GM23338 (cell line): ENCODE measurements at regions not wholly inside any gene's neighbourhood (a gene's known extent, or its start where the extent isn't known, plus 50 kb on each side); places are given as distances from the start of the nearest gene placed in this dataset.

Experiments used
- ATAC-seq: fragments of 200-7000 bp; cut with Tn5 transposase; 3 replicates; pipeline ENCODE4 v1.9.1; 2020
- DNase-seq: peaks from one replicate; pipeline ENCODE4 v3.0.0-alpha.2; 2015; ENCODE audit warnings: low spot score
- H2AFZ ChIP-seq: fragments of 200-600 bp; sonication (generic); 2 replicates; pipeline ENCODE4 v1.8.0; 2016; ENCODE audit warnings: antibody characterized with exemption, mild to moderate bottlenecking, moderate library complexity
- H3F3A ChIP-seq: fragments of 200-600 bp; sonication (generic); replicated peaks from 2 replicates; pipeline ENCODE4 v1.8.0; 2017; ENCODE audit warnings: antibody characterized with exemption, mixed run types, low read depth
- H3K27ac ChIP-seq: fragments of 200-600 bp; sonication (generic); 2 replicates; pipeline ENCODE4 v1.6.1; 2016; ENCODE audit warnings: low read depth
- H3K27me3 ChIP-seq: fragments of 200-600 bp; sonication (generic); 2 replicates; pipeline ENCODE4 v1.8.0; 2016; ENCODE audit warnings: mild to moderate bottlenecking, mixed run types, moderate library complexity; ENCODE audit not compliant: insufficient read depth
- H3K36me3 ChIP-seq: fragments of 200-600 bp; sonication (generic); 2 replicates; pipeline ENCODE4 v1.8.0; 2016; ENCODE audit warnings: mild to moderate bottlenecking; ENCODE audit not compliant: insufficient read depth
- H3K4me1 ChIP-seq: fragments of 200-600 bp; sonication (generic); 2 replicates; pipeline ENCODE4 v1.8.0; 2016; ENCODE audit warnings: mild to moderate bottlenecking, moderate library complexity; ENCODE audit not compliant: insufficient read depth
- H3K4me2 ChIP-seq: fragments of 200-600 bp; sonication (generic); 2 replicates; pipeline ENCODE4 v1.7.1; 2017; ENCODE audit warnings: mixed run types
- H3K4me3 ChIP-seq: fragments of 200-600 bp; sonication (generic); 2 replicates; pipeline ENCODE4 v1.6.1; 2016; ENCODE audit warnings: mixed run types
- H3K79me2 ChIP-seq: fragments of 200-600 bp; sonication (generic); replicated peaks from 2 replicates; pipeline ENCODE4 v1.8.0; 2017; ENCODE audit warnings: mild to moderate bottlenecking; ENCODE audit not compliant: insufficient read depth
- H3K9me2 ChIP-seq: fragments of 200-600 bp; sonication (generic); 2 replicates; pipeline ENCODE4 v1.8.0; 2017; ENCODE audit not compliant: insufficient read depth
- H4K20me1 ChIP-seq: fragments of 200-600 bp; sonication (generic); replicated peaks from 2 replicates; pipeline ENCODE4 v1.8.0; 2017; ENCODE audit warnings: mild to moderate bottlenecking; ENCODE audit not compliant: insufficient read depth
- H3K27ac Mint-ChIP-seq: 2 replicates; pipeline ENCODE4 v1.8.0; 2020; ENCODE audit warnings: inconsistent platforms, mild to moderate bottlenecking, moderate library complexity, mixed read lengths
- H3K27me3 Mint-ChIP-seq: 3 replicates; pipeline ENCODE4 v1.8.0; 2022; ENCODE audit warnings: low read depth, mild to moderate bottlenecking, moderate library complexity, mixed read lengths, inconsistent platforms; ENCODE audit not compliant: insufficient read depth, poor library complexity
- H3K36me3 Mint-ChIP-seq: 3 replicates; pipeline ENCODE4 v1.8.0; 2021; ENCODE audit warnings: low read depth, mild to moderate bottlenecking, inconsistent platforms, moderate library complexity, mixed read lengths
- H3K4me1 Mint-ChIP-seq: 3 replicates; pipeline ENCODE4 v1.8.0; 2020; ENCODE audit warnings: mild to moderate bottlenecking, inconsistent platforms, mixed read lengths
- H3K4me3 Mint-ChIP-seq: 3 replicates; pipeline ENCODE4 v1.8.0; 2021; ENCODE audit warnings: moderate library complexity, mild to moderate bottlenecking, inconsistent platforms, mixed read lengths
- H3K9me3 Mint-ChIP-seq: 3 replicates; pipeline ENCODE4 v1.8.0; 2020; ENCODE audit warnings: moderate library complexity, mild to moderate bottlenecking, inconsistent platforms, mixed read lengths
- JUNB ChIP-seq: IDR thresholded peaks from one replicate; pipeline ENCODE4 v1.6.1; 2016; ENCODE audit warnings: antibody characterized with exemption; ENCODE audit not compliant: unreplicated experiment
- POLR2AphosphoS5 ChIP-seq: IDR thresholded peaks from 2 replicates; pipeline ENCODE4 v1.6.1; 2016; ENCODE audit warnings: antibody characterized with exemption, low read depth
- ZNF114 ChIP-seq: fragments of 250-450 bp; sonication (Bioruptor Pico); IDR thresholded peaks from 2 replicates; pipeline ENCODE4 v1.5.0; 2020; ENCODE audit warnings: mild to moderate bottlenecking, moderate library complexity
- ZNF331 ChIP-seq: fragments of 250-450 bp; sonication (Bioruptor Pico); IDR thresholded peaks from 2 replicates; pipeline ENCODE4 v1.5.0; 2020; ENCODE audit warnings: low read depth, mild to moderate bottlenecking, moderate library complexity
- ZNF462 ChIP-seq: fragments of 250-450 bp; sonication (Bioruptor Pico); IDR thresholded peaks from 2 replicates; pipeline ENCODE4 v1.5.0; 2020; ENCODE audit warnings: mild to moderate bottlenecking, moderate library complexity

GRCh38 chr3:36232797-36233489, 147.4 kb upstream of the STAC start (continued):
- TF ChIP-seq ZNF462 (CRISPR knock-in tag) (no peak), JUNB (no peak), ZNF114 (CRISPR knock-in tag) (no peak), ZNF331 (CRISPR knock-in tag) (no peak)

GRCh38 chr3:36244728-36245127, 135.6 kb upstream of the STAC start:
- no peaks in the 10 kb centered on the region for H3K9me3 Mint-ChIP-seq
- no peaks in the 10 kb centered on the region for H3K27me3 Mint-ChIP-seq
- Histone ChIP-seq H3K9me2 (no peaks in the 10 kb centered on the region), H3K4me1 (no peaks in the 10 kb centered on the region), H3K79me2 (no peaks in the 10 kb centered on the region), H3K4me3 (no peak overlapping the region), H4K20me1 (no peaks in the 10 kb centered on the region), H3K27ac (no peak overlapping the region), H3K27me3 (no peaks in the 10 kb centered on the region), H3K36me3 (no peaks in the 10 kb centered on the region), H3F3A (no peaks in the 10 kb centered on the region), H2AFZ (no peak overlapping the region), H3K4me2 (no peak overlapping the region)
- H3K4me1 Mint-ChIP-seq, result peaks cover 8% of the 10 kb centered on the region
- H3K27ac Mint-ChIP-seq, result no peak overlapping the region
- H3K4me3 Mint-ChIP-seq, result no peak overlapping the region
- no peaks in the 10 kb centered on the region for H3K36me3 Mint-ChIP-seq
- no peak for TF ChIP-seq ZNF462 (CRISPR knock-in tag)
- TF ChIP-seq POLR2AphosphoS5, result no peak
- ATAC-seq, result no peak
- DNase-seq, result no peak
